ENCODE measurements at regions not wholly inside any gene's neighbourhood (a gene's known extent, or its start where the extent isn't known, plus 50 kb on each side); places are given as distances from the start of the nearest gene placed in this dataset.

DNA sequence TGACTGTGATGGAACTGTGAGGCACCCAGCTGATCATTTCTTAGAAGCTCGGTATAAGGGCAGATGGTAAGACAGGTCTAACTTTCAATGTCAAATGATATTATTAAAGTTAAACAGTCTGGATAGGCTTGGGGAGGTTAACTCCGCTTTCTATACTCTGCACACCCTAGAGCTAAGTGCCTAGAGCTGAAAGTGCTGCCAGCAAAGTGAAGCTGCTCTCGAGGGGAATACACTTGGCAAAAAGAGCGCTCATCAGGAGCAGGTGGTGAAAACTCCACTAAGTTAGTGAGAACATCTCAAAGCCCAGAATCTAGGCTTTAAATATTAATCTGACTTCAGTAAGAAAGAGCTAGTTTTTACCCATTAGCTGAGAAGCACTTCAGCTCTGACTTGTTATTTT, 349.6 kb upstream of the SLC30A5 start:
- H3K27ac ChIP-seq = no peak overlapping the region
- TF ChIP-seq ZFX (IDR thresholded peaks at IDR 0.05) = no peak

DNA sequence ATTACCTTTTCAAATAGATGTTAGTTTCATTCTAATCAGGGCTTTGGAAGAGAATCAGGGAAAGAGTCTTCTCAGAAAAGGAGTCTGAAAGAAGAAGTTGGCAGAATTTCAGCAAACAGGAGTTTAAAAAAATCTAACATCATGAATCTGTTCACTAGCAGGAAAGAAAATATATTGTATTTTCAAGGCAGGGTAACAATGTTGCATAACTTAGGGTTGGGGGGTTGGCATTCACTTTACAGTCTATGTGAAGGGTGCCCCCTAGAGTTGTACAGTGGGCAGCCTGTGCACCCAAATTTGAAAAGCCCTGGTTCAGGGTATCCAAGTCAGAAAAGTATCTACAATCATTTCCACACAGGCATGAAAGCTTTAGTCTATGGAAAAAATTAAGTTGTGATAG, 348.4 kb upstream of the SLC30A5 start:
- no peak overlapping the region for H3K27ac ChIP-seq
- TF ChIP-seq, protein P1, sequence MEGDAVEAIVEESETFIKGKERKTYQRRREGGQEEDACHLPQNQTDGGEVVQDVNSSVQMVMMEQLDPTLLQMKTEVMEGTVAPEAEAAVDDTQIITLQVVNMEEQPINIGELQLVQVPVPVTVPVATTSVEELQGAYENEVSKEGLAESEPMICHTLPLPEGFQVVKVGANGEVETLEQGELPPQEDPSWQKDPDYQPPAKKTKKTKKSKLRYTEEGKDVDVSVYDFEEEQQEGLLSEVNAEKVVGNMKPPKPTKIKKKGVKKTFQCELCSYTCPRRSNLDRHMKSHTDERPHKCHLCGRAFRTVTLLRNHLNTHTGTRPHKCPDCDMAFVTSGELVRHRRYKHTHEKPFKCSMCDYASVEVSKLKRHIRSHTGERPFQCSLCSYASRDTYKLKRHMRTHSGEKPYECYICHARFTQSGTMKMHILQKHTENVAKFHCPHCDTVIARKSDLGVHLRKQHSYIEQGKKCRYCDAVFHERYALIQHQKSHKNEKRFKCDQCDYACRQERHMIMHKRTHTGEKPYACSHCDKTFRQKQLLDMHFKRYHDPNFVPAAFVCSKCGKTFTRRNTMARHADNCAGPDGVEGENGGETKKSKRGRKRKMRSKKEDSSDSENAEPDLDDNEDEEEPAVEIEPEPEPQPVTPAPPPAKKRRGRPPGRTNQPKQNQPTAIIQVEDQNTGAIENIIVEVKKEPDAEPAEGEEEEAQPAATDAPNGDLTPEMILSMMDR (conservative IDR thresholded peaks at IDR 0.05) = peak; percentile 39
- TF ChIP-seq ZFX (IDR thresholded peaks at IDR 0.05) = no peak

DNA sequence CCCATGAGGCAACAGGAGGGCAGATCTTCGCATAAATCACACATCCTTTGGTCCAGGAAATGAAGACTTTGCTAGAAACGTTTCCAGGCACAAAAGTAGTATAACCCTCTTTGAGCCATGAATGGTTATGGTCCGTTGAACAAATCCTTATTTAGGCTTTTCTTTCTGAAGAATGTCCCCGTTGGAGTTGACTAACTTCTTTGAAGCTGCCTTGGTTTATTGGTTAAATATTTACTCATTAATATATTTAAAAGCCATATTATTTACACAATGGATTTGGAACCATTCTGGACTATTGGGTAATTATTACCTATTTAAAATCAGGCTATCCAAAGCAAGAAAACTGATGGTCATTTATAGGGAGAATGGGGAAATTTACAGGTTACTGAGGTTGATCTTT, 347.6 kb upstream of the SLC30A5 start:
- no peak overlapping the region for H3K27ac ChIP-seq
- no peak for TF ChIP-seq ZFX (IDR thresholded peaks at IDR 0.05)
- TF ChIP-seq, protein P1 (conservative IDR thresholded peaks at IDR 0.05) = no peak

DNA sequence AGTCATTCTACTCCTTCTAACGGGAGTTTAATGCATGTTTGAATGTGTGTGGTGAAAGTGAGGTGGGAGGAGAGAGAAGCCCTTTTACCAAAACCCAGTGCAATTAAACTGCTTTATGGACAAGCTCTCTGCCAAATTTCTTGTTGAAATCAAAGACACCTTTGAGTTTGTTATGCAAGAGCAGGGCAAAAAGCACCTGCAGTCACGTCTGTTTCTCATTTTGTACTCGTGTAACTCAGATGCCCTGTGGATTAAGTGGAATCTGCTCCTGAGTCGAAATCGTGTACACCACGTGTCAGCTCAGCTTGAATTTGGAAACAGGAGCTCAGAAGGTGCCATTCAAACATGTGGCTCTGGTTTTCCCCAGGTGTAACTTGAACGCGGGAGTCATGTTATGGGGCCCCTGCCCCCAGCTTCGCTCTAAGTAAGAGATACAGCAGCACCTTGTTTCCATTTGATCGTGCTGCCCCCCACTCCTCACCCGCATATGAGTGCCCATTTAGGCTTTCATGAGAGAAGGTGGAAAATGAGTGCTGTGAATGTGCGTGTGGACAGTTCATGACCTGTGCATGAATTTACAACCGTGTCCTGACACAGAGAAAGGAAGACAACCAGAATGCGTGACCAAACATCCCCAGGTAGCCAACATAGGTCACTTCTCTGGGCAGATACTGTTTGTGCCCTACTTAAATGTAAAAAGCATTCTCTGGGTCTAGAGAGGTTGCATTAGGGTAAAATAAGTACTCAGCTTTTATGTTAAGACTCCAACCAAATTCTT, 347.0 kb upstream of the SLC30A5 start:
- H3K27ac ChIP-seq = no peak overlapping the region
- TF ChIP-seq, protein P1 (conservative IDR thresholded peaks at IDR 0.05) = no peak
- TF ChIP-seq ZFX (IDR thresholded peaks at IDR 0.05) = no peak

DNA sequence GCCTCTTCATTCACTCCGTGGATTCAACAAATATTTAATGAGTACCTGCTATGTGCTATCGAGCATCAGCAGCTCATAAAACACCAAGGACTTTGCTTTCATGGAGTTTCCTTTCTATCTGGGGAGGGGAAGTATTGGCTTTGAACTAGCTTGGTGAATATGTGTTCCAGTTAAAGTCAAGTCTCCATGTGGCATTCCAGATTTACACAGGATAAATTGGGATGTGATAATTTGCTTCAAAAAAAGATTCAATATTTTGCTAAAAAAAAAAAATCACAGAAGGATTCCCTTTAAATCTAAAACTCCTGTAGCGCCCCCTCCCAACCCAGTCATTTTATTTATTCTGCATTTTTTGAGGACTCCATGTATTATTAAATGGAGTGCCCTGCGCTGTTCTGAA, 346.3 kb upstream of the SLC30A5 start:
- H3K27ac ChIP-seq = no peak overlapping the region
- TF ChIP-seq, protein P1 (conservative IDR thresholded peaks at IDR 0.05) = no peak
- no peak for TF ChIP-seq ZFX (IDR thresholded peaks at IDR 0.05)

DNA sequence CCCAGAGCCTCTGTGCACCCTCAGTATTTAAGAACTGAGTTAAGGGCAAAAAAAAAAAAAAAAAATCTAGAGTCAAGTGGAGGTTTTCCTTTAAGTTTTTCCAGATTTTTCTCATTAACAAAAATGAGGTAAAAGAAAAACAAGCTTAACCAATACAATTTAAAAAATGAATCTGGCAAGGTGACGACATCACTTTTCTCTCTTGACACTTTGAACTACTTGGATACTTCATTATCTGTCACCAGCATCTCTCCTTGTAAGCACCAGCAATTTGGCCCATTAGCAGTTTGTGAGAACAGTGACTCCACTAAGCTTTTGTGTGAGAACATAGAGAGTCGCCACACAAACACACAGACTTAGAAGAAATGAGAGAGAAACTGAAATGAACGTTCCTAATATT, 345.7 kb upstream of the SLC30A5 start:
- no peak overlapping the region for H3K27ac ChIP-seq
- TF ChIP-seq, protein P1 (conservative IDR thresholded peaks at IDR 0.05) = no peak
- no peak for TF ChIP-seq ZFX (IDR thresholded peaks at IDR 0.05)

DNA sequence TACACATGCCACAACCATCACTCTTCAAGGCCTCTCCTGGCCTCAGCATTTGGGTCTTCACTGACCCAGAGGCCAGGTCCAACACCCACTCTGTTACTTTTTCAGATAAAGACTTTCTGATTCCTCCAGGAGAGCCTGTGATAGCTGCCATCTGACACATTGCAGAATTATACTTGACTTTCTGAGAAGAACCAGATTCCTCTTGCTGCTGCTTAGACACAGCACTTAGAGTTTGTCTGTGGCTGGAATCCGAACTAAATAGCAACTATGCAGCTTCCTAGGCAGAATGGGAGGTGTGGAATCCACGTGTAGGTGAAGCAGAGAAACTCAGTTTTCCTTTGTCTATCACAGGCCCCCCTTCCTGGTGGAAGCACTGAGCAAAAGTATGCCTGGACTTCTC, 344.7 kb upstream of the SLC30A5 start:
- H3K27ac ChIP-seq = no peak overlapping the region
- TF ChIP-seq, protein P1 (conservative IDR thresholded peaks at IDR 0.05) = no peak
- no peak for TF ChIP-seq ZFX (IDR thresholded peaks at IDR 0.05)

DNA sequence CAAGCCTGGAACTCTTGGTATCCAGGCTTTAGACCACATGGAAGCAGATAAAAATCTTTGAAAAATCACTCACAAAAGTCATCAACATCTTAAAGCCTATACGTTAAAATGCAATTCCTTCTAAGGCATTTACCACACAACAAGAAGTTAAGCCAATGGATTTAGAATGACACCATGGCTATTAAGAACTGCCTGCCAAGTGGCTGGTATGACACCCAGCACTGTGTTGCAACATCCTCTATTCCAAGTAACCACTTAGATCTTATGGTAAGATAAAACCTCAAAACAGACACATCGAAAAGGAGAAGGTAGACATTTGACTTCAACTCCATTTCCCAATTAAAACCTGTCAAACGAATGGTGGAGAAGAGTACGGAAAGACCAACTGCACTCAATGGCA, 344.2 kb upstream of the SLC30A5 start:
- H3K27ac ChIP-seq = no peak overlapping the region
- no peak for TF ChIP-seq ZFX (IDR thresholded peaks at IDR 0.05)
- TF ChIP-seq, protein P1 (conservative IDR thresholded peaks at IDR 0.05) = no peak
